ENCODE measurements at regions not wholly inside any gene's neighbourhood (a gene's known extent, or its start where the extent isn't known, plus 50 kb on each side); places are given as distances from the start of the nearest gene placed in this dataset.

DNA sequence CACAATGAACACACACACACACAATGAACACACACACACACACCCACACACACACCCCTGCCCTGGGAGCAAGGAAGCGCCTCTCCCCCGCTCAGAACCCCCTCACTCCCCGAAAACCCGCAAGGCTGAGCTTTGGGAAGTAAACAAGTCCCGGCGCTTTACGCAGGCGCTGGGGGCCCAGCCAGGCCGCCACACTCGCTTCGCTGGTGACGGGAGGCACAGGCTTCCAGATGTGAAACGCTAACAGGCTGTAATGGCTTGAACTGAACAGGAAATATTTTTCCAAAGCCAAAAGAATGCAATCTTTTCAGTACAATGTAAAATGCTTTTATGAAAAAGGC is 122.7 kb upstream of the IGF1R start:
- Histone ChIP-seq H3K4me3 (ENCODE audit: low read length) (no peak overlapping the region), H3K9me3 (ENCODE audit: insufficient read depth, low read depth, low read length) (no peaks in the 10 kb centered on the region), H3K27ac (ENCODE audit: low read length) (no peak overlapping the region), H3K9ac (ENCODE audit: low read depth, low read length) (no peak overlapping the region), H3K36me3 (ENCODE audit: insufficient read depth, low read depth, low read length) (no peaks in the 10 kb centered on the region), H3K27me3 (ENCODE audit: insufficient read depth, low read length) (no peaks in the 10 kb centered on the region), H3K4me1 (ENCODE audit: insufficient read depth, low read length) (no peaks in the 10 kb centered on the region)

DNA sequence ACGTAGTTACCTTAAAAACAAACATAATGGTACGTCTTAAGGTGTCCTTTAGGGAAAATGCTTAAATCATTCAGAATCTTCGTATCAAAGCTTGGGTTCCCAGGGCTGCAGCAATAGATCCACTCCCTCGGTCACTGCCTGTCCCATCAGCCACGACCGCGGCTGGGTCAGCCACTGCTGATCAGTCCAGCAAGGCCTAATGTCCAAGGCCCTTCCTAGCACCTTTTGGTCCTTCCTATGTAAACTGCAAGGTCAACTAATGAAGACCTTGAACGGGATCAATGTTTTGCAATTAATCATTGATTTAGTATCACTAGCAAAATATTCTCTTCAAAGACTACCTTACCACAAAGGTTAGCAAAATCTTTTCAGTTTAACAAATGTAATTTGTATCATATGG is 122.2 kb upstream of the IGF1R start:
- H3K9me3 ChIP-seq (ENCODE audit: insufficient read depth, low read depth, low read length) = no peaks in the 10 kb centered on the region
- H3K4me3 ChIP-seq (ENCODE audit: low read length) = no peak overlapping the region
- no peaks in the 10 kb centered on the region for H3K36me3 ChIP-seq (ENCODE audit: insufficient read depth, low read depth, low read length)
- H3K9ac ChIP-seq (ENCODE audit: low read depth, low read length) = no peak overlapping the region
- no peaks in the 10 kb centered on the region for H3K27me3 ChIP-seq (ENCODE audit: insufficient read depth, low read length)
- H3K4me1 ChIP-seq (ENCODE audit: insufficient read depth, low read length) = no peaks in the 10 kb centered on the region
- H3K27ac ChIP-seq (ENCODE audit: low read length) = no peak overlapping the region

DNA sequence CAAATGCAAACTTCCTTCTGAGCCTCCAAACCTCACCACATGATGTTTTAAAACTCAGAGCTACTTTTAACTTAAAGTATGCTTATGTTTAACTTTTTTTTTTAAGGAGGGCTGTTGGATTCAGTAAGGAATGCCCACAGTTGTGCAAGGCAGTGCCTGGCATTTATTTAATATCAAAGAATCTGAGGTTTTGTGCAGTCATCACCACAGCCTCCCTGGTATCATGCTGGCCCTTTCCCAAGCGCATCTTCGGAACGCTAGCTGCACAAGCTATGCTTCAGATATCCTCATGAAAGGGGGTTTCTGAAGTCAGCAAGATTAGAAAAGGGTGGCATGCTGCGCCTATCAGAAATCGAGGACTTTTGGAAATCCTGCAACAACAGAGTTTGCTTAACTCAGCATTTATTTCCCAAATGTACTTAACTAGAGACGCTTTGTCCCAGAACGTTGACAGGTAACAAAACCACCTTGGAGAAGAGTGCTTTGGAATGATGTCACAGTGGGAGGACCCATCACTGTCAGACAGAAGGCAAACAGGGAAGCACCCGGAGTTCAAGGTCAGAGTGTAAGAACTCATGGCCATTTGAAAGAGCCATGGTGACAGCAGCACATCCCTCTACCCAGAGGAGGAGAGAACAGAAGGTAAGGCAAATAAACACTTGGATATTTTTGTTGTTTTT is 120.2 kb upstream of the IGF1R start:
- H3K27ac ChIP-seq (ENCODE audit: low read length) = no peak overlapping the region
- H3K4me3 ChIP-seq (ENCODE audit: low read length) = no peak overlapping the region
- no peaks in the 10 kb centered on the region for H3K4me1 ChIP-seq (ENCODE audit: insufficient read depth, low read length)
- H3K27me3 ChIP-seq (ENCODE audit: insufficient read depth, low read length) = no peaks in the 10 kb centered on the region
- H3K36me3 ChIP-seq (ENCODE audit: insufficient read depth, low read depth, low read length) = no peaks in the 10 kb centered on the region
- H3K9me3 ChIP-seq (ENCODE audit: insufficient read depth, low read depth, low read length) = no peaks in the 10 kb centered on the region
- no peak overlapping the region for H3K9ac ChIP-seq (ENCODE audit: low read depth, low read length)

DNA sequence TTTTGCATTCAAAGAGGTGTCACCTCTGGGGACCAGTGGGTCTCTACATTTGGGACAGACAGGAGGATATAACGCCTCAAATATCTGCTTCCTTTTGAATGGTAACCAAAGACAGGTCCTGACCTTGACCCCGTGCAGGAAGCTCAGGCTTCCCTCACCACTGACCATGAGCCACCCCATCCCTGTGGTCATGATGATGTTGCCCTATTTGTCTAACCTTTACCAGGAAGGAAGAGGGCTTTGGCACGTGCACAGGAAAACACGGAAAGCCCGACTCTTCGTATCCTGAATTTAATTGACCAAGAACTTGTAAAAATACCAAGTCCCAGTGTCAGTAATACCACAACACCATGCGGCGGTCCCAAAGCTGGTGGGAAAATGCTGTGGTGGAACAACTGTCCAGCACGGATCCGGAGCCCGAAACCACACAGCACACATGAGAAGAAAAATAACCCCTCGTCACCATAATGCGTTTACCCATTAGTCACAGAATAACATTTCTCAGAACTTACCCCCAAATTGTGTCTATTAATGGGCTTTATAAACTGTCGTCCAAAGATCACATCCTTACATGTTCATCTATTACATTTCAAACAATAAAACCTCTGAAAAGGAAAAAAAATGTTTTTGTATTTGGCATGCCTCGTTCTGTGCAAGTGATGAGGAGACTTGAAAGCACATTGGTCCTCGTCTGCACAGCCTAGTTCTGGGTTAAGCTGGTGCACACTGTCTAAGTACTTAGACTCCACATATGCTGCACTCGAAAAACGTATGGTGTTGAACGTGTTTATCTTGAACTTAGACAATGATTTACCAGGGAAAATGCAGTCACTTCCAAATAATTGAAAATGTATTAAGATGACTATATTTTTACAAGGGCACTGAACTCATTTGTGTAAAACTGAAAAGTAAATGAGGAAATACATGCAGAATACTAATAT is 118.9 kb upstream of the IGF1R start:
- H3K4me3 ChIP-seq (ENCODE audit: low read length) = no peak overlapping the region
- H3K4me1 ChIP-seq (ENCODE audit: insufficient read depth, low read length) = no peaks in the 10 kb centered on the region
- H3K27me3 ChIP-seq (ENCODE audit: insufficient read depth, low read length) = no peaks in the 10 kb centered on the region

DNA sequence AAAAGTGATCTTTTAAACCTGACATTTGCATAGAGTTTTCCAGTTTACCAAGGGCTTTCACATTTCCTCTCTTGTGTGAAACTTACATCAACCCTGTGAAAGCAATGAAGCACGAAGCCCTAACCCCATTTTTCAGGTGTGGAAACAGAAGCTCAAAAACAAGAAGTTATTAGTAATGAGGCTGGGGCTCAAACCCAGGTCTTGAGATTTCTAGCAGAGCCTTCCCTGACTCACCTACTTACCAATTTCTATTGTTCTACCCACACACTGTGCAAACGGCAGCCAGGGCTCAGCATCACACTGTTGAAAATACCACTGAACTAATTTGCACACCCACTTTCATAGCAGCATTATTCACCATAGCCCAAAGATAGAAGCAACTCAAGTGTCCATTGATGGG is 117.8 kb upstream of the IGF1R start:
- Histone ChIP-seq H3K4me3 (ENCODE audit: low read length) (no peak overlapping the region), H3K4me1 (ENCODE audit: insufficient read depth, low read length) (no peaks in the 10 kb centered on the region), H3K9me3 (ENCODE audit: insufficient read depth, low read depth, low read length) (no peaks in the 10 kb centered on the region), H3K9ac (ENCODE audit: low read depth, low read length) (no peak overlapping the region), H3K27me3 (ENCODE audit: insufficient read depth, low read length) (no peaks in the 10 kb centered on the region), H3K36me3 (ENCODE audit: insufficient read depth, low read depth, low read length) (no peaks in the 10 kb centered on the region), H3K27ac (ENCODE audit: low read length) (no peak overlapping the region)

More for the DNA sequence above, 118.9 kb upstream of the IGF1R start:
- Histone ChIP-seq H3K27ac (ENCODE audit: low read length) (no peak overlapping the region), H3K9ac (ENCODE audit: low read depth, low read length) (no peak overlapping the region), H3K36me3 (ENCODE audit: insufficient read depth, low read depth, low read length) (no peaks in the 10 kb centered on the region), H3K9me3 (ENCODE audit: insufficient read depth, low read depth, low read length) (no peaks in the 10 kb centered on the region)

DNA sequence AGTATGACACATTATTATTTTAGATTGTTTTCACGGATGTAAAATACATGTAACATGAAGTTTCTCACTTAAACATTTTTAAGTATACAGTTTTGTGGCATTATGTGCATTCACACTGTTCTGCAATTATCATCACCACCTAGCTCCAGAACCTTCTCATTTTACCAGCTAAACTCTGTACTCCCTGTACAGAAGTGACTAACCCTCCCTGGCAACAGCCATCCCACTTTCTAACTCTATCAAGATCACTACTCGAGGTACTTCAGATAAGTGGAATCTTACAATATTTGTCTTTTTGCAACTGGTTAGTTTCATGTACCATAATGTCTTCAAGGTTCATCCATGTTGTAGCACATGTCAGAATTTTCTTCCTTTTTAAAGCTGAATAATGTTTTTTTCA is 116.3 kb upstream of the IGF1R start:
- no peaks in the 10 kb centered on the region for H3K9me3 ChIP-seq (ENCODE audit: insufficient read depth, low read depth, low read length)
- H3K36me3 ChIP-seq (ENCODE audit: insufficient read depth, low read depth, low read length) = no peaks in the 10 kb centered on the region
- no peak overlapping the region for H3K27ac ChIP-seq (ENCODE audit: low read length)
- H3K27me3 ChIP-seq (ENCODE audit: insufficient read depth, low read length) = no peaks in the 10 kb centered on the region
- no peak overlapping the region for H3K9ac ChIP-seq (ENCODE audit: low read depth, low read length)
- no peak overlapping the region for H3K4me3 ChIP-seq (ENCODE audit: low read length)
- no peaks in the 10 kb centered on the region for H3K4me1 ChIP-seq (ENCODE audit: insufficient read depth, low read length)

DNA sequence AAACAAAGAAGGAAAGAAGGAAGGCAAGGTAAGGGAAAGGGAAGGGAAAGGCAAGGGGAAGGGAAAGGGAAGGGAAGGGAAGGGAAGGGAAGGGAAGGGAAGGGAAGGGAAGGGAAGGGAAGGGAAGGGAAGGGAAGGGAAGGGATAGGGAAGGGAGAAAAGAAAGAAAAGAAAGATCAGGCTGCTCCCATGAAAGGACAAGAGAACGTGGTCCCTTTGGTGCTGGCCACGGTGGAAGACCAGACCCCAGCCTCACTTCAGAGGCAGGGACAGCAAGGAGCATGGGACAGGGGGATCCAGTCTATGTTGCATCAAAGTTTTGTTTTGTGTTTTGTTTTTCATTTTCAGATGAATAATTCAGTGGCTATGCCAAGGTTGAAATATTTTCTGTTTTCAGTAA is 111.4 kb upstream of the IGF1R start:
- Histone ChIP-seq H3K36me3 (ENCODE audit: insufficient read depth, low read depth, low read length) (no peaks in the 10 kb centered on the region), H3K9ac (ENCODE audit: low read depth, low read length) (no peak overlapping the region), H3K27ac (ENCODE audit: low read length) (no peak overlapping the region), H3K4me3 (ENCODE audit: low read length) (no peak overlapping the region), H3K27me3 (ENCODE audit: insufficient read depth, low read length) (peaks cover 11% of the 10 kb centered on the region; the same call in 1 of the 2 replicates), H3K4me1 (ENCODE audit: insufficient read depth, low read length) (no peaks in the 10 kb centered on the region), H3K9me3 (ENCODE audit: insufficient read depth, low read depth, low read length) (no peaks in the 10 kb centered on the region)

DNA sequence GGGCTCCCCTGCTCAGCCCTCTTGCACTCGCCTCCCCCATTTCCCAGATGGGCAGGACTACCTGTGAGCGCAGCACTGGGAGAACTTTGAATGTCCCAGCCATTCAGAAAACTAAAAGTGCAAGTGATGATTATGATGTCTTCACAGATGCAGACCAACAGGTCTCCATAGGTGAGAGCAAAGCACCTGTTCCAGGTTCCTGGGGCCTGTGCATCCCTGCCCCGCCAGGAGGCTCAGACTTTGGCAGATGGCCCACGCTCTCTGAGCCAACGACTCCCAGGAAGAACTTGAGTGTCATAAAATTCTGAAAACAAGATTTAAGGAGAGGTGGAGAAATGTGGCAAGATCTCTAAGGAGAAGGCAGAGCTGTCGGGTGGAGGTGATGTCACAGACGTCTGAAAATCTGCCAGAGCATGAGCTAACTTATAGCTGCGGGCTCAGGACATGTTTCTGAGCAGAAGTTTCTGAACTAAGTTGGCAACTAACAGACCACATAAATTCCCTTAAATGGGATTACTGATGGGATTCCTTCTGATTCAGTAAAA is 110.8 kb upstream of the IGF1R start:
- no peaks in the 10 kb centered on the region for H3K9me3 ChIP-seq (ENCODE audit: insufficient read depth, low read depth, low read length)
- H3K27ac ChIP-seq (ENCODE audit: low read length) = no peak overlapping the region
- H3K9ac ChIP-seq (ENCODE audit: low read depth, low read length) = no peak overlapping the region
- no peaks in the 10 kb centered on the region for H3K4me1 ChIP-seq (ENCODE audit: insufficient read depth, low read length)
- no peaks in the 10 kb centered on the region for H3K36me3 ChIP-seq (ENCODE audit: insufficient read depth, low read depth, low read length)
- peaks cover 11% of the 10 kb centered on the region; the same call in 1 of the 2 replicates for H3K27me3 ChIP-seq (ENCODE audit: insufficient read depth, low read length)
- H3K4me3 ChIP-seq (ENCODE audit: low read length) = no peak overlapping the region

DNA sequence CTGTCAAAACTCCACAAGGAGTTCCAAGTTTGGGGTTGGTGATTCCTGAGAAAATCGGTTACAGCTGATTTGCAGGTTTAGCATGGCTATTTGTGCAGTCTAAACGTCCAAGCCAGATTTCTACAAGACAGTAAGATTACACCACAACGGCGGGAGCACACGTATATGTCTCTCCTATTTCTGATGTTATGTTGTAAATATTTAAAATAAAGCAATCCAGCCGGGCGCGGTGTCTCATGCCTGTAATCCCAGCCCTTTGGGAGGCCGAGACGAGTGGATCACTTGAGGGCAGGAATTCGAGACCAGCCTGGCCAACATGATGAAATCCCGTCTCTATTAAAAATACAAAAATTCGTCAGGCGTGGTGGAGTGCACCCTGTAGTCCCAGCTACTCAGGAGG is 106.8 kb upstream of the IGF1R start:
- peaks cover under 1% of the 10 kb centered on the region; the same call in 1 of the 2 replicates for H3K4me1 ChIP-seq (ENCODE audit: insufficient read depth, low read length)
- peaks cover 23% of the 10 kb centered on the region for H3K27me3 ChIP-seq (ENCODE audit: insufficient read depth, low read length)
- no peak overlapping the region for H3K4me3 ChIP-seq (ENCODE audit: low read length)
- no peak overlapping the region for H3K9ac ChIP-seq (ENCODE audit: low read depth, low read length)
- H3K36me3 ChIP-seq (ENCODE audit: insufficient read depth, low read depth, low read length) = no peaks in the 10 kb centered on the region
- no peak overlapping the region for H3K27ac ChIP-seq (ENCODE audit: low read length)
- H3K9me3 ChIP-seq (ENCODE audit: insufficient read depth, low read depth, low read length) = no peaks in the 10 kb centered on the region

DNA sequence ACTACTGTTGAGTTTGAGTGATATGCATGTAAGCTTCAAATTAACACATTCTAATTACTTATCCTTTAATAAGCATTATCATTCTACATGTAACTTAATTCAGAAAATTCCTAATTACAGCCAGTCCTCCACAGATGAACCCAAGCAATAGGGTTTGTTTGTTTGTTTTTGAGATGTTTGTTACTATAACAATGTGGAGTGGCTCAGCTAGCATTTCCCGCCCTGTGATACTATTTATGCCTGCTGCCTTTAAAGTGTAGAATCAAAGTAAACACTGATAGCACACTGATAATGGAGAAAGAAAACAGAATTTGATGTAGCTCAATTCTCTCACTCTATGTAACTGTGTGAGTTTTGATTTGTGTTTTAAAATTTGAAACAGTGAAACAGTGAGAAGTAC is 105.1 kb upstream of the IGF1R start:
- peaks cover 38% of the 10 kb centered on the region for H3K27me3 ChIP-seq (ENCODE audit: insufficient read depth, low read length)
- H3K36me3 ChIP-seq (ENCODE audit: insufficient read depth, low read depth, low read length) = no peaks in the 10 kb centered on the region
- H3K27ac ChIP-seq (ENCODE audit: low read length) = no peak overlapping the region
- H3K9me3 ChIP-seq (ENCODE audit: insufficient read depth, low read depth, low read length) = no peaks in the 10 kb centered on the region
- no peak overlapping the region for H3K9ac ChIP-seq (ENCODE audit: low read depth, low read length)
- no peak overlapping the region for H3K4me3 ChIP-seq (ENCODE audit: low read length)
- H3K4me1 ChIP-seq (ENCODE audit: insufficient read depth, low read length) = peaks cover 6% of the 10 kb centered on the region

DNA sequence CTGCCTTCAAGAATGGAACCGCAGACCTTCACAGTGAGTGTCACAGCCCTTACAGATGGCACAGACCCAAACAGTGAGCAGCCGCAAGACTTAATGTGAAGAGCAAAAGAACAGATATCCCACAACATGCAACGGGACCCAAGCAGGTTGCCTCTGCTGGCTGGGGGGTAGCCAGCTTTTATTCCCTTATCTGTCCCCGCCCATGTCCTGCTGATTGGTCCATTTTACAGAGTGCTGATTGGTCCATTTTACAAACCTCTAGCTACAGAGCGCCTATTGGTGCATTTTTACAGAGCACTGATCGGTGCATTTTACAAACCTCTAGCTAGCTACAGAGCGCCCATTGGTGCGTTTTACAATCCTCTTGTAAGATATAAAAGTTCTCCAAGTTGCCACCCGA is 102.0 kb upstream of the IGF1R start:
- H3K9me3 ChIP-seq (ENCODE audit: insufficient read depth, low read depth, low read length) = no peaks in the 10 kb centered on the region
- no peak overlapping the region for H3K9ac ChIP-seq (ENCODE audit: low read depth, low read length)
- peaks cover 31% of the 10 kb centered on the region for H3K27me3 ChIP-seq (ENCODE audit: insufficient read depth, low read length)
- no peaks in the 10 kb centered on the region for H3K36me3 ChIP-seq (ENCODE audit: insufficient read depth, low read depth, low read length)
- no peak overlapping the region for H3K4me3 ChIP-seq (ENCODE audit: low read length)
- peaks cover 6% of the 10 kb centered on the region for H3K4me1 ChIP-seq (ENCODE audit: insufficient read depth, low read length)
- no peak overlapping the region for H3K27ac ChIP-seq (ENCODE audit: low read length)

DNA sequence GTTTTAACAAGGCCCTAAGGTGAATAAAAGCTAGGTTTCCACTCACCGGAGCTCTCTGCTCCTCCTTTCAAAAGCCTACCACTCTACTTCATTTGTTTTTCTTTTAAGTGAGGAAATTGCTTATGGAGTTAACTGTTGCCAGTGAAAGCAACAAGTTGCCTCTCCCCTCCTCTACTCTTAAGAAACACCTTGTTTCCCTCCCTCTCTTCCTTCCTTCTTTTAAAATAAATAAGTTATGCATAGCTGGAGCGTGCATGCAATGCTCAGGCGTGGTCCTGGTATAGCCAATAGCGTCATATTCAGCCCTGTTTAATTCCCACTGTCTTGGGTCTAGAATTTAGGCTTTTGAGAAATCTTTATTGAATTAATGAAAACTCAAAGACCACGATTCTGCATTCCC is 101.1 kb upstream of the IGF1R start:
- no peaks in the 10 kb centered on the region for H3K36me3 ChIP-seq (ENCODE audit: insufficient read depth, low read depth, low read length)
- no peak overlapping the region for H3K27ac ChIP-seq (ENCODE audit: low read length)
- H3K4me1 ChIP-seq (ENCODE audit: insufficient read depth, low read length) = peaks cover 11% of the 10 kb centered on the region
- H3K27me3 ChIP-seq (ENCODE audit: insufficient read depth, low read length) = peaks cover 31% of the 10 kb centered on the region
- no peaks in the 10 kb centered on the region for H3K9me3 ChIP-seq (ENCODE audit: insufficient read depth, low read depth, low read length)
- no peak overlapping the region for H3K9ac ChIP-seq (ENCODE audit: low read depth, low read length)
- H3K4me3 ChIP-seq (ENCODE audit: low read length) = peak overlapping the region; percentile 85; the same call in 1 of the 2 replicates
